ENCODE measurements at regions not wholly inside any gene's neighbourhood (a gene's known extent, or its start where the extent isn't known, plus 50 kb on each side); places are given as distances from the start of the nearest gene placed in this dataset.
"Not testable (repeated sequence)": the region's sequence is repeated elsewhere in the genome, so short reads cannot be mapped to it uniquely, and the experiment has no call there.

DNA sequence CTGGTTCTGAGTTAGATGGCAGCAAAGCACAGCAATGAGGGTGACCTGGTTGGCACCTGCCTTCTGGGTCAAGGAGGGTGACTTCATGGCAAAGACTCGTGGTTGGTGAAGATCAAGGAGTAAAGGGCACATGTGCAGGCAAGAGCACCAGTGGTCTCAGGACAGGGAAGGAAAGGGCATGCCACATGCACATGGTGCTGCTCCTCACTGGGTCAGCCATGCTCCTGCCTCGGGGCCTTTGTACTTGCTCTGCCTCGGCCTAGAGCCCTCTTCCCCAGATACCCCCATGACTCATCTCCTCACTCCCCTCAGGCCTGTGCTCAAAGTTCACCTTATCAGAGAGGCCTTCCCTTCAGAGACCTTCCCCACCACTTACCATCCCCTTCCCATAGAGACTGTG is 106.7 kb upstream of the KDM7A start:
- DNase-seq (ENCODE audit: insufficient read length), result no peak
- FAIRE-seq, result no peak
- TF ChIP-seq TAF1 (IDR thresholded peaks at IDR 0.05; ENCODE audit: borderline replicate concordance, low read depth, low read length), result no peak
- no peak for TF ChIP-seq POLR2AphosphoS5 (IDR thresholded peaks at IDR 0.05; ENCODE audit: low read depth, low read length)
- no peak for TF ChIP-seq POLR2A (IDR thresholded peaks at IDR 0.05; ENCODE audit: low read depth, low read length)

- FAIRE-seq (no peak), DNase-seq (ENCODE audit: insufficient read length) (no peak)
- no peak for TF ChIP-seq POLR2AphosphoS5 (IDR thresholded peaks at IDR 0.05; ENCODE audit: low read depth, low read length)
- TF ChIP-seq TAF1 (IDR thresholded peaks at IDR 0.05; ENCODE audit: borderline replicate concordance, low read depth, low read length), result no peak
- no peak for TF ChIP-seq POLR2A (IDR thresholded peaks at IDR 0.05; ENCODE audit: low read depth, low read length)
These were observed 105.2 kb upstream of the KDM7A start for GRCh38 chr7:140281960-140282359.

- TF ChIP-seq TAF1 (IDR thresholded peaks at IDR 0.05; ENCODE audit: borderline replicate concordance, low read depth, low read length) (no peak), POLR2A (IDR thresholded peaks at IDR 0.05; ENCODE audit: low read depth, low read length) (no peak), POLR2AphosphoS5 (IDR thresholded peaks at IDR 0.05; ENCODE audit: low read depth, low read length) (no peak)
- FAIRE-seq (no peak), DNase-seq (ENCODE audit: insufficient read length) (no peak)
These were observed 104.5 kb upstream of the KDM7A start for GRCh38 chr7:140281255-140281654.

GRCh38 chr7:140276001-140276400 is 99.2 kb upstream of the KDM7A start:
- FAIRE-seq, result no peak
- TF ChIP-seq POLR2AphosphoS5 (IDR thresholded peaks at IDR 0.05; ENCODE audit: low read depth, low read length), result no peak
- no peak for TF ChIP-seq POLR2A (IDR thresholded peaks at IDR 0.05; ENCODE audit: low read depth, low read length)
- no peak for TF ChIP-seq TAF1 (IDR thresholded peaks at IDR 0.05; ENCODE audit: borderline replicate concordance, low read depth, low read length)
- no peak for DNase-seq (ENCODE audit: insufficient read length)

DNA sequence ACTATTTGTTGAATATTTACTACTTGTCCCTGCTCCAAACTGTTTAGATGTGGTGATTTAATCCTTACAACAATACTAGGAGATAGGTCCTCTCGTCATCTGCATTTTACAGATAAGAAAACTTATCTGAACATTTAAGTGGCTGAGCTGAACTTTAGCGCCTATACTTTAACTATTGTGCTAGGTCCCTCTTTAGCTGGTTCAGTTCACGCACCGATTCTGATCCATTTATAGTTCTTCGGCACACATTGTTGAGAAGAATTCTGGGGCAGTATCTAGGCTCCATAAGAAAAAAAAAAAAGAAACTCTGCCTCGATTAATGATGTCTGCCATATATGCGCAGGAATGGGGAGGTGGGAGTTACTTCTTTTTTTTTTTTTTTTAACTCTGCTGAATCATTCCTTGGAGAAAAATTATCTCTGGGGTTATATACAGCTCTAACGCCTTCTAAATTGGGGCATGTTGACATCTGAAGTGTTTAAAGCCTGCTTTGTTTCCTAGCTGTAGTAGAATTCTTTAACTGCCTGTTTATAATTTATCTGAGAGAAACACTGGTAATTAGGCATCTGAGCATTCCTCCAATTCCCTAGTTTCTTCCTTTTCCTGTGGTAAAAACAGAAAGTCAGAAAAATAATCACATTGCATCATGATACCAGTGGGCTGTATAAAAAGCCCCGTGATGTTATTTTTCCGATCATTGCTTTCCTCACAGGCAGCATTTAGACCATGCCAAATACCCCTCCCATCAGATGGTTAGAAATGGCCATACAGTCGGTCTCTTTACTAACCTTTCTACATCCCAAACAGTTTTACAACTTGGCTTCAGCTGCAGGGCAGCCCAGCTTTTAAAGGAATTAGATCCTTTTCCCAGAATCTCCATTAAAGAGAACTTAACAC is 98.5 kb upstream of the KDM7A start:
- FAIRE-seq, result no peak
- DNase-seq (ENCODE audit: insufficient read length), result no peak
- TF ChIP-seq POLR2AphosphoS5 (IDR thresholded peaks at IDR 0.05; ENCODE audit: low read depth, low read length) (no peak), TAF1 (IDR thresholded peaks at IDR 0.05; ENCODE audit: borderline replicate concordance, low read depth, low read length) (no peak), POLR2A (IDR thresholded peaks at IDR 0.05; ENCODE audit: low read depth, low read length) (no peak)

- FAIRE-seq, result no peak
- TF ChIP-seq POLR2AphosphoS5 (IDR thresholded peaks at IDR 0.05; ENCODE audit: low read depth, low read length) (no peak), POLR2A (IDR thresholded peaks at IDR 0.05; ENCODE audit: low read depth, low read length) (no peak), TAF1 (IDR thresholded peaks at IDR 0.05; ENCODE audit: borderline replicate concordance, low read depth, low read length) (no peak)
- DNase-seq (ENCODE audit: insufficient read length), result no peak
These were observed 96.6 kb upstream of the KDM7A start for GRCh38 chr7:140273417-140273816.

DNA sequence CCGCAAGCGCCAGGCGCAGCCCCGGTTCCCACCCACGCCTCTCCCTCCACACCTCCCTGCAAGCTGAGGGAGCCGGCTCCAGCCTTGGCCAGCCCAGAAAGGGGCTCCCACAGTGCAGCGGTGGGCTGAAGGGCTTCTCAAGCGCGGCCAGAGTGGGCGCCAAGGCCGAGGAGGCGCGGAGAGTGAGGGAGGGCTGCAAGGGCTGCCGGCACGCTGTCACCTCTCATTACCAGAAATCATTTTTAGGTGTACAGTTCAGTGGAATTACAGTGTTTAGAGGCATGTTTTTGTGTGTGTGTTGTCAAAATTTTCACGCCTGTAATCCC is 94.8 kb upstream of the KDM7A start:
- not testable (repeated sequence) for FAIRE-seq

DNA sequence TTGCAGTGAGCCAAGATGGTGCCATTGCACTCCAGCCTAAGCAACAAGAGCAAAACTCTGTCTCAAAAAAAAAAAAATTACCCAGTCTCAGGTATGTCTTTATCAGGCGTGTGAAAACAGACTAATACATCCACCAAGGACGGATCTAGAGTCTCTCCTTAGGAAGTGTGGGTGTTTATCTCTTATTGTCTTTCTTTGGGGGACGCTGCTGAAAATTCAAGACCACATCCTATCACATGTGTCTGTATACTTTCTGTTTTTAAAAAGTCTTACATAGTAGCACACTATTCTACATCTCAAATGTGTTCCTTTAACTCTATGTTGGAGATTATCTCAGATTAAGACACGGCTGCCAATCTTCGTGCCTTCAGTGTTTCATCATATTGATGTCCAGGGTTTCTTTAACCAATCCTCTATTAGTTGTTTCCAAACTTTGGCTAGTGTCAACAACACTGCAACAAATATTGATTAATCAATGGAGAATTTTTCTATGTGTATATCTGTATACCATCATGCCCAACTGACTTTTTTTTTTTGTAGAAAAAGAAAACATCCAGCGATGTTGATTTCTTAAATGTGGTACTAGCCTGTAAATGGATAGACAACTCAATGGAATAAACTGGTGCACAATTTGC is 92.3 kb upstream of the KDM7A start:
- TF ChIP-seq POLR2A (IDR thresholded peaks at IDR 0.05; ENCODE audit: low read depth, low read length) (no peak), POLR2AphosphoS5 (IDR thresholded peaks at IDR 0.05; ENCODE audit: low read depth, low read length) (no peak), TAF1 (IDR thresholded peaks at IDR 0.05; ENCODE audit: borderline replicate concordance, low read depth, low read length) (no peak)
- DNase-seq (ENCODE audit: insufficient read length) (no peak), FAIRE-seq (no peak)

More for the DNA sequence above, 94.8 kb upstream of the KDM7A start:
- DNase-seq (ENCODE audit: insufficient read length), result not testable (repeated sequence)

GRCh38 chr7:140267381-140268226 is 90.8 kb upstream of the KDM7A start:
- TF ChIP-seq POLR2AphosphoS5 (IDR thresholded peaks at IDR 0.05; ENCODE audit: low read depth, low read length) (no peak), TAF1 (IDR thresholded peaks at IDR 0.05; ENCODE audit: borderline replicate concordance, low read depth, low read length) (no peak), POLR2A (IDR thresholded peaks at IDR 0.05; ENCODE audit: low read depth, low read length) (no peak)
- FAIRE-seq (no peak), DNase-seq (ENCODE audit: insufficient read length) (no peak)

- no peak for FAIRE-seq
- no peak for DNase-seq (ENCODE audit: insufficient read length)
- TF ChIP-seq POLR2AphosphoS5 (IDR thresholded peaks at IDR 0.05; ENCODE audit: low read depth, low read length) (no peak), POLR2A (IDR thresholded peaks at IDR 0.05; ENCODE audit: low read depth, low read length) (no peak), TAF1 (IDR thresholded peaks at IDR 0.05; ENCODE audit: borderline replicate concordance, low read depth, low read length) (no peak)
These were observed 86.5 kb upstream of the KDM7A start for GRCh38 chr7:140263277-140263676.

- DNase-seq (ENCODE audit: insufficient read length) (no peak), FAIRE-seq (no peak)
- TF ChIP-seq POLR2A (IDR thresholded peaks at IDR 0.05; ENCODE audit: low read depth, low read length) (no peak), POLR2AphosphoS5 (IDR thresholded peaks at IDR 0.05; ENCODE audit: low read depth, low read length) (no peak), TAF1 (IDR thresholded peaks at IDR 0.05; ENCODE audit: borderline replicate concordance, low read depth, low read length) (no peak)
These were observed 85.6 kb upstream of the KDM7A start for GRCh38 chr7:140262242-140262903.
